NOMO-1 treated with DMSO at 0.1 percent for 48 hours (cell line): ENCODE measurements at regions not wholly inside any gene's neighbourhood (a gene's known extent, or its start where the extent isn't known, plus 50 kb on each side); places are given as distances from the start of the nearest gene placed in this dataset.

Experiments
- DNase-seq: peaks from one replicate; lab custom pipeline; 2025; ENCODE audit not compliant: unreplicated experiment; lab: John Stamatoyannopoulos, UW

DNA sequence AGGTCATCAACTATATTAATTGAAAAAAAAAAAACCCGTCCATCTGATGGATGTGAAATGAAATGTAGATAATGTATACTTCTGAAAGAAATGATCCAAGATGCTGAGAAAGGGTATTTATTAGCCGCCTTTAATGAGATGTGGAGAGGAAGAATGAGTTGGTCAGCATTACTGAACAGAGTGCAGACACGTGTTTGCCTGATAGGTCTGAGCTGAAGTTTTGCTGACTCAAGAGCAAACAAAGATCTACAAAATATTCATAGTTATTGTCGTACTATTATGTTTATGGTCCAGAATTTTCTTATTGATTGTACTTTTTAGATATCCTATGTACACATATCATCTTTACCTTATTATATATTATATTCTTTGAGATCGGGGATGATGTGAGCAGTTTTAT, 235.3 kb downstream of the RDH14 start:
- no peak for DNase-seq

DNA sequence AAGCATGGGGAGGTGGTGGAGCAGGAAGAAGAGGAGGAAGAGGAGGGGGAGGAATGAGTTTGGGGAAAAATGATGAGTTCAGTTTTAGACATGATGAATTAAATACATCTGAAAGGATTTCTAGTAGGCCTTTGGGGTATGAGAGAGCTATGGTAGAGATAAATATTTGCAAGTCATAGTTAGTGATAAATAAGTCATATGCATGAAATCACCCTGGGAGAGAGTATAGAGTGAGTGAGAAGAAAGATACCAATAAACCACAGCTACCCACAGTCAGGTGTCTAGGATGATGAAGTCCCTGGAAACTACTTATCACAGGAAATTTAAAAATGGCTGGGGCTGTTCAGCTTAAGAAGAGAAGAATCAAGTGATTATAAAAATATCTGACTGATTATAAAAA, 240.5 kb downstream of the RDH14 start:
- no peak for DNase-seq

DNA sequence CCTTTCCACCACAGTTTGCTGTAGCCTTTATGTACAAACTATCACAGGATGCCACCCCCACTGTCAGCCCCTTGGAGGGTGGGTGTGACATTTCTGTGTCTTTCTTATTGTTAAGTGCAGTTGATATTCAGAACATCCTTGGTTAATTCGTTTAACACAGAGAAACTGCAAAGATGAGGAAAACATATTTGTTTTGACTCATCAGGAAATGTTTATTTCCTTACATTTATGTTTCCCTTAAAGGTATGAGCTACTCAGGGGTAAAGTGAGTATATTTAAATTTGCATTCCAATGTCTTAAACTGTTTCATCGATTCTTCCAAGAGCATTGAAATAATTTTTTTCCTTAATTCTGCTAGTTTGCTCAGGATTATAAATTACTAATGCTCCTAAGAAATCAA, 243.4 kb downstream of the RDH14 start:
- no peak for DNase-seq

DNA sequence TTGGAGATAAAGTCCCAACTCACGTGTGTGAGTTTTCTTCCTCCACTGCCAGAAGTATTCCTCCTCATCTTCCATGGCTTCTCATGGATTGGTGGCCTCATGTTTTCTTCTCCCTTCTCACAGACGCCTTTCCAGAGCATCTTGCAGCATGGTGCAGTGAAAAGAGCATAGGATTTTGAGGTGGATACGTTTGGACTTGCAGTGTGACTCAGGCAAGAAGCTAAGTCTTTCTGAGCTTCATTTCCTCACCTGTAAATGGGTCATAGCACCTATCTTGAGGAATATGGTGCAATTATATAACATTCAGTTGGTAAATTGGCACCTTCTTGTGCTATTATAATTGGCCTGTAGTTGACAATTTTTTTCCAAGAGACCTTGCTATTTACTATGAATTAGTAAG, 247.6 kb downstream of the RDH14 start:
- no peak for DNase-seq

DNA sequence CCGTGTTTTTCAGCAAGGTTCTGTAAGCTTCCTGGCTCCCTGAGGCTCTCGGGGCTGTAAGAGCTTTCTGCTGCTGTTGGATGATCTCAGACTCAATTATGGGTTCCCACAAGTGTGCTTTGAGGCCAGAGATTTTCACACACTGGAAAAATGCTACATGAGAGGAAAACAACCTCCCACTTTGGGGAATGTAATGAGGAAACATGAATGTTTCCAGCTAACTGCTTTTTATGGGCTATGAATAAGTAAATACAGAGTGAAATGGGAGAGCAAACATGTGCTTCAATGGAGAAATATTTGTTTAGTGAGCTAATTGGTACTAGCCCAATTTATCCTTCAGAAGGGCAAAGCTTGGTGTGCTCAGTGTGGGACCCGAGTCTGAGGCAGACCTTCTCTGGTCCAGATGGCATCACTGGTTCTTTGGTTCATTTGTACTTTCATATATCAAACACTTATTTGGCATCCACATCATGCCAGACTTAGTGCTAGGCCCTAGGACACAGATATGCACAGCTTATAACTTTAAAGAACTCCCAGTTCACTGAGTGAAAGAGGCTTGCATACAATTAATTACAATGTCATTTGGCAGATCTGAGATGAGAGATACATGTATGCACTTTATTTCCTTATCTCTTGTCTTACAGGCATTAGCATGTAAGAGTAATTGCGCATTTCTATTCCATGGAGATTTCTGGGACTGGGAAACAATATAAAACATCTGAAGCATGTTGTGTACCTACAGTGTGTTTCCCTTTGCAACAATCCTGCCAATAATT, 248.8 kb downstream of the RDH14 start:
- DNase-seq, result no peak

DNA sequence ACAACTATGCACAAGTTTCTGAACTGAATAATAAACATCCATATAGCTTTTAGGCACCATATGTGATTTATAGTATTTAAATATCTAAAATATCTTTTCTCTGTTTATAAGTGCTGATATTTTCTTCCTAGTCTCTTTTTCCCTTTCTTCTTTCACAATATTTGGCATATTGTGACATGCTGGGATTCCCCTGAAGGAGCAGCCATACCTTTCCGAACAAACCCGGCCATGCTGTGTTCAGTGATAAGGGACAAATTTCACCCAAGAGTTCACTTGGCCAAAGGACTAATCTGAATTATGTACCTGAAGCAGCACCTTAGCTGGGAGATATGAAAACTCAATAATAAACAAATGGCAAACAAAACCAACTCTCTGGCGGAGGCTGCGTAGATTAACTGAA, 250.8 kb downstream of the RDH14 start:
- DNase-seq, result no peak

DNA sequence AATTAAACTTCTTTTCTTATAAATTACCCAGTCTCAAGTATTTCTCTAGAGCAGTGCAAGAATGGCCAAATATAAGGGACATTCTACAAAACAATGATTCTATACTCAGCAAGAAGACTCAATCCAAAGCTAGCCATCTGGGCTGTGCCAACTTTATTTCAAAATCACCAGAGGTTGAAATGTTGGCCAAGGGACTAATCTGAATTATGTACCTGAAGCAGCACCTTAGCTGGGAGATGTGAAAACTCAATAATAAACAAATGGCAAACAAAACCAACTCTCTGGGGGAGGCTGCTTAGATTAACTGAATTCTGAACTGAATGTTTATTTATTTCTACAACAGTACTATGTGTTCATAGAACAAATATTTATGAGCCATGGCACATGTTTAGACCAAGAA, 251.3 kb downstream of the RDH14 start:
- DNase-seq, result no peak

DNA sequence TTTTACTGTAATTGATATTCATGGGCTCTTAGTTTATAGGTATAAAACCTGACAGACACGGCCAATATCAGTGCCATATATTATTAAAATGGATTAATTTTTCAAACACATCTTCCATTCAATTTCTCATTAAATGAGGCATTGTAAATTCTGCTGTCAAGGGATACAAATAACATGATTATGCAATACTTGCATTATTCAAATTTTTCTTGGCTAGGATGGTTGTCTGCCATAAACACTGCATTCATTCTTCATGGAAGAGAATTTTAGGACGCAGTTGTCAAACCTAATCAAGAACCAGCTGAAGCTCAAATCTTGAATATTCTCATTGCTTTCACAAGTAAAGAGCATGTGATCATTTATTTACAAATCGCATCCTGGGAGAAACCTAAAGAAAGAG, 255.6 kb downstream of the RDH14 start:
- DNase-seq, result no peak

DNA sequence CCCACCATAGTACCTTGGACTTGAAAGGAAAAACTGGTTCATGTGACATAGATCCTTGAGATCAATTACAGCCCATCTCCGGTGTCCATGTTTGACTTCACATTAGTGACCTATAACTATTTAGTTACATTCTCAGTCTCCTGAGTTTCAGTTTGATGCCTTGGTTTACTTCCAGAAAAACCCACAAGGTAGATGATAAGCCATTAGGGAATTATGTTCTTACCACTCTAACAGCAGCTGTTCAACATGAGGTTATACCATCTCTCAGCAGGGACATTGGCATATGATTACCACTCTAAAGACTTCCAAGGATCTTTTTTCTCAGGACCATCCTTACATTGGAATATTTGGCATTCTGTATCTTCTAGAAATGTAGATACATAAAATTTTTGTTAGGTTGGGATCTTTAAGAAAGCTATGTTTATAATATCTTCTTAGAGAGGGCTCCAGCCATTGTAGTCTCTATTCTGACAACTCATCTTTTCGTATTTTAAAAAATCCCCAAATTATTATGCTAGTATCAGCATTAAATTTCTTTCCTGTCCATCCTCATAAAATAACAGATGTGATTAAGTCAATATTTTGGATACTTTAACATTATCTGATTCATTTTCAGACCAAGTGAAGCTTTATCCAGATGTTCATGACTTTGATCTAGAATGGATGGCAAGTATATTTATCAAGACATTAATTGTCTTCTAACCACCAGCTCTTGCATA, 258.9 kb downstream of the RDH14 start:
- no peak for DNase-seq

DNA sequence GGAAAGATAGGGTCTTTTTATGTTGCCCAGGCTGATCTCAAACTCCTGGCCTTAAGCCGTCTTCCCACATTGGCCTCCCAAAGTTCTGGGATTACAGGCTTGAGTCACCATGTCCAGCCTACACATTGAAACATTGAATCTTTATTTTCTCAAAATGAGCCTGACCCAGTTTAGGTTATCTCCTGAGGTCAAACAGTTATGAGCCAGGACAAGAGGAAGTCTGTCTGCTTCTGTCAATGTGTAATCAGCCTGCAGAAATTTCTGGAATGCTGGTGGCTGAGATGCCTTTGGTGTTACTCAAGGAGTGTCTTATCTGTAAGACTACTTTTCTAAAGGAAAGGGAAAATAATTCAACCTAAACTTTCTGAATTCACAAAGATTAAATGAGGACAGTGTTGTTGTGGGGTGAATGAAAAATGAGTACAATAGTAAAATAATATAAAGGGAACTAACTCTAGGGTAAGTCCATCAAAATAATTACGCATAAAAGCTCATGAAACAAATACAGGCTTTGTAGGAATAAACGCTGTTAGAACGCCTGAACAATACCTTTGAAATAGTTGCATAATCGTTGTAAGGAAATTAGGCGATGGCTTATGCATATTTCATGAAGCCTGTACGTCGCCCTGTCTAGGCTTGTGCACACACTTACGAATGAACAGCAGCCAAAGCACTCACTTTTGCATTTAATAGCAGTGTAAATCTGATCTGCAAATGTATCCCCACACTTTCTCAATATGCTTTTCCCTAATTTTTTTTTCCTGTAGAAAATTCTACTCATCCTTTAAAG, 260.8 kb downstream of the RDH14 start:
- DNase-seq, result no peak

DNA sequence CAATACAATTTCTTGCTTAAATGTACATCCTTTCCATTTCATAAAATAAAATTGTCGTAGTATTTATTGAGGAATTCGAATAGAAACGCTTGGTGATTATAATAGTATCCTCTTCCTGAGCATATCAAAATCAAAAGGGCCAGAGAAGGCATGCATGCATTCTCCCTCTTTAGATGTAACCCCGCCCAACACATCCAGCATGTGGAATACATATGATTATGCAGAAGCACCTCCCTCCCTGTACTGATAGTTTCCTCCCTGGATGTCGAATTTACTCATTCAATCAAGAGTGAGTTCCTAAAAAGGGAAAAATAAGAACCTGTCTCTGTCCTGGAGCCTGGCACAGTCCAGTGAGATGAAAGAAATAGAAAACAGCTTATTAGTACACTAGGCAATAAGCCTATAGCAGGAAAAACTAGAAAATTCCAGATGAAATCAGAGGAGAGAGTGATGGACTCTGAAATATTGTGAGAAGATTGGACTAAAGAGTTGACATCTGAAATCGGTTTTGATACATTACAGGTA, 262.9 kb downstream of the RDH14 start:
- no peak for DNase-seq

DNA sequence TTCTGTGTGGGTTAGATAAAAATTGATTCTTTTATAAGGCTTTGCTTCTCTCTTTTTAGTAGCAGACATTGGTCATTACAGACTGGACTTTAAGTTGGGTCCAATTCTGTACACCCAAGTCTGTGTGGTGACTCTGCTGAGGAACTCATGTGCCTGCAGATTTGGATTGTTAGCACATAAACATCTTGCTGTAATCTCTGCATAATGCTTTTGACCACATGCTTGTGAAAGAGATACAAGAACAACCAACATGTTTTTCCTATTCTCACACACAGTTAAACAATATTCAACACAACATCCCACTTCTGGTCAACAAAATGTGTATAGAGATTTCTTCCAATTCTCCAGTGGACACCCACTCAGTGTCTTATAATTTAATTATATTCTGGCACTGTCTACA, 270.1 kb downstream of the RDH14 start:
- no peak for DNase-seq

DNA sequence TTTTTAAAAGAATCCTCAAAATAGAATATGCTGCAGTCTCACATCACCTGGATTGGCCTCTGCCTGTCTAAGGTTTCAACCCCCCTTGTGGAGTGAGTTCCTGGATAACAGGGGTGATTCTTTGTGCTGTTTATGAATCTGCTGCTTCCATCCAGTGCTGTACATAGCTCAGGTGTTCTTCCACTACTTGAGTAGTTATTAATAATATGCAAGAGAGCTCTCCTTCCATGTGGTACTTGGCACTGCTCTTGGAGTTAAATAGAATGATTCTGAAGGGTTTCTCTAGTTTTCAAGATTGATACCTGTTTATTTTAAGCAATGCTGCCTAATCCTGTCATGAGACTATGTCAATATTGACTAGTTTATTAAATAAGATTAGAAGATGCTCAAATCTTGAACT, 273.6 kb downstream of the RDH14 start:
- DNase-seq, result no peak

DNA sequence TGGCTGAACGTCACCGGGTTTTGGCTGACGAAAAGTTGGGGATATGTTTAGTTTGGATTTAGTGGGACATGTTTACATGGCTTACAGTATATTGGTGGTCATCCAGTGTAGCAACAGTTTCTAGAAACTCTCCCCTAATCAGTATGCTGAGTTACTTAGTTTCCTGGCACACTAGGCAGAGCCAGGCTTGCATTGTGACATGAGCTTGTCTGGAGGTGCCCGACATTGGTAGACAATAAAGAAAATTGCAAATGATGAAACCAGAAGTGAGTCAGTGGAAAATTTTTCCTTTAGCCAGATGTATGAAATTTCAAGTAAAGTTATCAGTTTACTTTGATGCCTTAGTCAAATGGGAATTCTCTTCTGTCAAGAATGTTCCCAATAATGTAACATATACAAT, 276.1 kb downstream of the RDH14 start:
- no peak for DNase-seq

DNA sequence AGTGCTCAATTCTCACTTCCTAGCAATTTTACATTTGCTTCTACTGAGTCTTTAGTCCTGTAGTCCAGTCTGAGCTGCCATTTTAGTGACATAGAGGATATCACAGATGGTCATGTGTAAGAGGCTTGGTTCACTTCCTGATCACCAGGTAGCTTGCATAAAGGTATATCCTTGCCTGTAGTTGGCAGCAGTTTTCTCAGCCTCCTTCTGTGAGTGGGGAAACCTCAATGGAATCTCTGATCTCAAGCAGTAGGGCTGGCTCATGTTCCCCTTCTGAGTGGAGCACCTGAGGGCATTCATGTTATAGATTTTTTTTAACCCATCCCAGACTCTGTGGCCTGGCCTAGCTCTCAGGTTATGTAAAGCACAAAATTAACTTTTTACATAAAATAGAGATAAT, 278.4 kb downstream of the RDH14 start:
- no peak for DNase-seq

DNA sequence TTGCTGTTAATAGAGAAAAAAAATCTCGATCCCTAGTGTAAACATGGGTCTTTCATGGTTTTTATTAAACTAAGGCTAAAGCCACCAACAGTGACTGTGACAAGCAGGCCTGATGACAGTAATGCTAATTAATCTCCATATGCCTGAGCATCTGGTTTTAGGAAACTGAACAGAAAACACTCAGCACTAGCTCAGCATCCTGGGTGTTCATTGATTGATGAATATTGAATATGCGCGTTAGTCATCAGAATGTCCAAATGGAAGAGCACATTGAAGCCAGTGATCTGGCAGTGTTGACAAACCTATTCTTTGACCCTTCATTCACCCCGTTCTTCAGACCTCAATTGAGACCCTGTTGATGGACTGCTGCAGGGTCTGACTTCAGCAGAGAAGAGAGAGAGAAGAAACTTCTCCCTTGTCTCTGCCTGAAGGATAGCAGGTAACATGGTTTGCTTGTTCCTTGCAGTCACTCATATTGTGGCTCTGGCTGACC, 283.8 kb downstream of the RDH14 start:
- DNase-seq, result no peak

DNA sequence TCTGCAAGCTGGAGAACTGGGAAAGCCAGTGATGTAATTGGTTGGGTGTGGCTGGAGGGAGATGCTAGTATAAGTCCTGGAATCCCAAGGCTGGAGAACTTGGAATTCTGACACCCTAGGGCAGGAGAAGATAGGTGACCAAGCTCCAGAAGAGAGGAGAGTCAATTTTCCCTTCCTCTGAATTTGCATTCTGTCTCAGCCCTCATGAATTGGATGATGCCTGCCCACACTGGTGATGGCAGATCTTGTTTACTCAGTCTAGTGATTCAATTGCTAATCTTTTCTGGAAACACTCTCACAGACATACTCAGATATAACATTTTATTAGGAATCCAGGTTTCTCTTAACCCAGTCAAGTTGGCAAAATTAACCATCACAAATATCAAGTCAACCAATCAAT, 287.2 kb downstream of the RDH14 start:
- no peak for DNase-seq

DNA sequence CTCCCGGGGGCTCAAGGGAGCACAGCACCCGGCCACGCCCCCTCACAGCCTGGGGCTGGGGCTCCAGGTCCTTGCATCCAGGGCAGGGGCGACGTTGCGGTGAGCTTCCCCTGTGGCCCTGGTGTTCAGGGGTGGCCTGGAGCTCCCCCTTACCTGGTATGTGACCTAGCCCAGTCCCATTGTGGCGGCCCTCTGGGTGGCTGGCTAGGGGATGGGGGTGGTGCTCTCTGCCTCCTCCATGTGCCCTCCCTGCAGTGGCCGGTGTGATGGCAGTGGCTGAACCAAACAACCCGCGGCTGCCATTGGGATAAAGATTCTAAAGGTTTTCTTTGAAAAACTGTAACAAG, 288.3 kb downstream of the RDH14 start:
- no peak for DNase-seq

DNA sequence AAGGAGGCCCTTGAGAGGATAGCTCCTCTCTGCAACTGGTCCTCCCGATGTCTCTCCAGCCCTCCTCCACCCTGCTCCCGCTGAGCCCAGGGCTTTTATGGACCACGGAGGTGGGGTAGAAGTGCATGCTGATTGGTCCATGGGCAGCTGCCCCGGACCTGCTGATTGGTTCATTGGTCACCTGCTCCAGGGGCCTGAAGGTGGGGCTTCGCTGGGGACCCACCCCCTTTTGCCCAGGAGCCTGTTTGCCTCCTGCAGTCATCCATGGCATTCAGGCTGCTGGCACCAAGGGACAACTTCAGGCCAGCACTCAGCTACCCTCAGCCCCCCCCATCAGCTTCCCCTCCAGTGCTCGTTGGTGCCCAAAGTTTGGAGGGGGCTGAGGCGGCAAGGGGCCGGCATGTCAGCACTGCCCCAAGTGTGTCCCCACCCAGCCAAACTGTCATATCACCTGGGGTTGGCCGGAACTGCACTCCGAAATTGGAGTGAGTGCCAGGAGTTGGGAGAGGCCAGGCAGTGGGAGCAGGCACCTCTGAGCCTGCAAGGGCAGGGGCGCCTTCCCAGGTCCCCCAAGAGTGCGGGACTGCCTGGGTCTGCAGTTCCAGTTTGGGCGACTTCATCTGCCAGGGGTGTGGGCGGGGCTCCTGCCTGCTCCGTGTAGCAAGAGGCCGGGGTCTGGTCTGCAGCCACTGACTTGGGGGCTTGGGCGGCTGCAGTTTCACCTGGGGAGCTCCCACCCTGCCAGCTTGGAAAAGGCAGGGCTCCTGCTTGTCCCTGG, 288.9 kb downstream of the RDH14 start:
- DNase-seq, result no peak

DNA sequence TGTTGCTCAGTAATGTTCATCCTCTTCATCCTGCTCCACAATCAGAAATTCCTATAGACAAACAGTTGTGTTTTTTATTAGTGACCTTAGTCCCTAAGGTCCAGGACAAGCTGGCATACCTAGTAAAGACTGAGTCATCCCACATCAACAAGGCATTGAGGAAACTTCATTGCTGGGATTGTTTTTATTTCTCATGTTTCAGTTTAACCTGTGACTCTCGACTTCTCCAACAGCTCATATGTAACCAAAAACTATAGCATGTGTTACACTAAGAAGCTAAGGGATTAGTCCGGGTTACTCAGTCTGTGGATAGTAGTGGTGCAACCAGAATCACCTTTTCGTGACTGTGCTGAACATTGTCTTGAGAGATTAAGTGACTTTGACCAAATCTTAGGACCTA, 292.1 kb downstream of the RDH14 start:
- DNase-seq, result no peak

DNA sequence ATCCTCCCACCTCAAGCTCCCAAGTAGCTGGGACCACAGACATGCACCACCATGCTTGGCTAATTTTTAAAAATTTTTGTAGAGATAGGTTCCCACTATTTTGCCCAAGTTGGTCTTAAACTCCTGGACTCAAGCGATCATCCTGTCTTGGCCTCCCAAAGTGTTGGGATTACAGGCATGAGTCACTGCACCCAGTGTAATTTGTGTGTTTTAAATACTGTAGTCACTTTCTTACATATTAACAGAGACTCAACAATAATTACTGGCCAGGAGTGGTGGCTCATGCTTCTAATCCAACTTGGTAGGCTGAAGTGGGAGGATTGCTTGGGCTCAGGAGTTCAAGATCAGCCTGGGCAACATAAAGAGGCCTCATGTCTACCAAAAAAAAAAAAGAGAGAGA, 293.0 kb downstream of the RDH14 start:
- DNase-seq, result no peak
